Mucosa of rectum (tissue), 2 donors: ENCODE measurements at regions not wholly inside any gene's neighbourhood (a gene's known extent, or its start where the extent isn't known, plus 50 kb on each side); places are given as distances from the start of the nearest gene placed in this dataset.

ENCODE experiments used
- H3K27ac ChIP-seq, 2 donors: one replicate each; pipeline ENCODE4 v1.7.0; 2013; ENCODE audit warnings: inconsistent platforms in 2 of 2, low read depth in 2 of 2, low read length in 2 of 2
- H3K27me3 ChIP-seq, 2 donors: one replicate each; pipeline ENCODE4 v1.7.0; 2013; ENCODE audit warnings: low read length in 2 of 2; ENCODE audit not compliant: control insufficient read depth in 2 of 2, insufficient read depth in 2 of 2
- H3K36me3 ChIP-seq, 2 donors: one replicate each; pipeline ENCODE4 v1.7.0; 2013; ENCODE audit warnings: low read length in 2 of 2; ENCODE audit not compliant: control insufficient read depth in 2 of 2, insufficient read depth in 2 of 2
- H3K4me1 ChIP-seq, 2 donors: one replicate each; pipeline ENCODE4 v1.7.0; 2013; ENCODE audit warnings: low read length in 2 of 2, mild to moderate bottlenecking in 1 of 2; ENCODE audit not compliant: control insufficient read depth in 2 of 2, insufficient read depth in 2 of 2
- H3K4me3 ChIP-seq, 2 donors: one replicate each; pipeline ENCODE4 v1.7.0; 2013; ENCODE audit warnings: low read length in 2 of 2
- H3K9ac ChIP-seq, 2 donors: one replicate each; pipeline ENCODE4 v1.7.0; 2013; ENCODE audit warnings: low read length in 2 of 2, low read depth in 1 of 2, mild to moderate bottlenecking in 1 of 2
- H3K9me3 ChIP-seq, 2 donors: one replicate each; pipeline ENCODE4 v1.7.0; 2013; ENCODE audit warnings: low read length in 2 of 2; ENCODE audit not compliant: control insufficient read depth in 2 of 2
- donor health status: healthy.
- donor health status: Normal muscosa, but diverticular disease.

GRCh38 chr4:17284323-17285175 lies 227.3 kb downstream of the QDPR start:
- H3K27ac ChIP-seq, result no peak overlapping the region
- H3K4me1 ChIP-seq, result no peaks in the 10 kb centered on the region
- H3K9me3 ChIP-seq, result no peaks in the 10 kb centered on the region
- no peak overlapping the region for H3K4me3 ChIP-seq
- H3K36me3 ChIP-seq, result no peaks in the 10 kb centered on the region
- no peaks in the 10 kb centered on the region for H3K27me3 ChIP-seq
- no peak overlapping the region for H3K9ac ChIP-seq

GRCh38 chr4:17283832-17284231 lies 228.1 kb downstream of the QDPR start:
- Histone ChIP-seq H3K4me3 (no peak overlapping the region), H3K27ac (no peak overlapping the region), H3K4me1 (no peaks in the 10 kb centered on the region), H3K27me3 (no peaks in the 10 kb centered on the region), H3K9ac (no peak overlapping the region), H3K9me3 (no peaks in the 10 kb centered on the region), H3K36me3 (no peaks in the 10 kb centered on the region)

- no peak overlapping the region for H3K27ac ChIP-seq
Observed at GRCh38 chr4:17283251-17283650, 228.6 kb downstream of the QDPR start.

GRCh38 chr4:17280261-17281018 lies 231.4 kb downstream of the QDPR start:
- H3K4me1 ChIP-seq, result no peaks in the 10 kb centered on the region
- H3K27me3 ChIP-seq, result no peaks in the 10 kb centered on the region
- no peak overlapping the region for H3K27ac ChIP-seq
- no peaks in the 10 kb centered on the region for H3K9me3 ChIP-seq
- no peak overlapping the region for H3K9ac ChIP-seq
- H3K36me3 ChIP-seq, result no peaks in the 10 kb centered on the region
- no peak overlapping the region for H3K4me3 ChIP-seq

More at GRCh38 chr4:17283251-17283650, 228.6 kb downstream of the QDPR start:
- H3K4me3 ChIP-seq, result no peak overlapping the region
- H3K4me1 ChIP-seq, result no peaks in the 10 kb centered on the region
- H3K36me3 ChIP-seq, result no peaks in the 10 kb centered on the region
- H3K9ac ChIP-seq, result no peak overlapping the region
- H3K9me3 ChIP-seq, result no peaks in the 10 kb centered on the region
- H3K27me3 ChIP-seq, result no peaks in the 10 kb centered on the region

GRCh38 chr4:17276776-17277175 lies 235.1 kb downstream of the QDPR start:
- Histone ChIP-seq H3K4me3 (no peak overlapping the region), H3K9ac (no peak overlapping the region), H3K27ac (no peak overlapping the region), H3K27me3 (no peaks in the 10 kb centered on the region), H3K4me1 (no peaks in the 10 kb centered on the region), H3K9me3 (no peaks in the 10 kb centered on the region), H3K36me3 (no peaks in the 10 kb centered on the region)

GRCh38 chr4:17275836-17276235 lies 236.1 kb downstream of the QDPR start:
- Histone ChIP-seq H3K4me3 (no peak overlapping the region), H3K9me3 (no peaks in the 10 kb centered on the region), H3K9ac (no peak overlapping the region), H3K27me3 (no peaks in the 10 kb centered on the region), H3K27ac (no peak overlapping the region), H3K4me1 (no peaks in the 10 kb centered on the region), H3K36me3 (no peaks in the 10 kb centered on the region)

- Histone ChIP-seq H3K4me1 (no peaks in the 10 kb centered on the region), H3K27me3 (no peaks in the 10 kb centered on the region), H3K27ac (no peak overlapping the region), H3K4me3 (no peak overlapping the region), H3K9ac (no peak overlapping the region), H3K9me3 (no peaks in the 10 kb centered on the region), H3K36me3 (no peaks in the 10 kb centered on the region)
Observed at GRCh38 chr4:17273047-17273446, 238.8 kb downstream of the QDPR start.

- no peak overlapping the region for H3K9ac ChIP-seq
- no peaks in the 10 kb centered on the region for H3K9me3 ChIP-seq
- no peak overlapping the region for H3K27ac ChIP-seq
- H3K4me3 ChIP-seq, result no peak overlapping the region
- no peaks in the 10 kb centered on the region for H3K36me3 ChIP-seq
- no peaks in the 10 kb centered on the region for H3K4me1 ChIP-seq
- no peaks in the 10 kb centered on the region for H3K27me3 ChIP-seq
Observed at GRCh38 chr4:17272154-17272553, 239.7 kb downstream of the QDPR start.

GRCh38 chr4:17265653-17266052 lies 246.2 kb downstream of the QDPR start:
- Histone ChIP-seq H3K27me3 (no peaks in the 10 kb centered on the region), H3K9ac (no peak overlapping the region), H3K27ac (no peak overlapping the region), H3K4me3 (no peak overlapping the region), H3K36me3 (no peaks in the 10 kb centered on the region), H3K4me1 (no peaks in the 10 kb centered on the region), H3K9me3 (no peaks in the 10 kb centered on the region)

- Histone ChIP-seq H3K4me3 (no peak overlapping the region), H3K36me3 (no peaks in the 10 kb centered on the region), H3K27me3 (no peaks in the 10 kb centered on the region), H3K9ac (no peak overlapping the region), H3K4me1 (no peaks in the 10 kb centered on the region), H3K27ac (no peak overlapping the region), H3K9me3 (no peaks in the 10 kb centered on the region)
Observed at GRCh38 chr4:17265139-17265538, 246.8 kb downstream of the QDPR start.
